Ovary (tissue), 3 donors: ENCODE measurements at regions not wholly inside any gene's neighbourhood (a gene's known extent, or its start where the extent isn't known, plus 50 kb on each side); places are given as distances from the start of the nearest gene placed in this dataset.

Experiments
- CTCF ChIP-seq, 3 donors: fragments of 450-650 bp in 2 of 3; fragments of 200-600 bp in 1 of 3; IDR thresholded peaks; one replicate each; pipeline versions ENCODE4 v1.5.1 to v1.8.0; 2016 to 2022; ENCODE audit warnings: antibody characterized with exemption in 3 of 3, mild to moderate bottlenecking in 1 of 3
- EP300 ChIP-seq: sonication (generic); formaldehyde crosslinking; IDR thresholded peaks from one replicate; pipeline ENCODE4 v1.6.1; 2017; ENCODE audit warnings: antibody characterized with exemption
- POLR2A ChIP-seq: fragments of 450-650 bp; IDR thresholded peaks from one replicate; pipeline ENCODE4 v1.6.1; 2017; ENCODE audit warnings: antibody characterized with exemption, mild to moderate bottlenecking, moderate library complexity
- donor health status: DM: no; HTN: no; CAD: no.

DNA sequence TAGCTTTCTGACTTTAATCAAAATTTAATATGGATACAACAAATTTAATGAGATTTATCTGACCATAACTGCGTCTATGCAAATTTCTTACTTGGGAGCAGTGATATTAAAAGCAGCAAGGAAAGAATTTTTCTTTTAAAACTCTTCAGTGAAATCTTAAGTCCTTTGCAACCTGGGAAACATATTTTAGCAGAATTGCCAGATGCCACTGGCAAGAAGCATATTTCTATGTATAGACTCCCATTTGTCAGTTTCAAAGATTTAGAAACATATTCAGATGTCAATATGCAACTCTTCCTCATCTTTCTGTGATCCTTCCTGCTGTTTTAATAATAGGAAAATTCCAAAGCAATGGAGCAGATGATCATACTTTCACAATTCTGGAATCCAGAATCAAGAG, 911.3 kb downstream of the LUZP2 start:
- no peak for TF ChIP-seq CTCF (IDR thresholded peaks at IDR 0.05)
- no peak for TF ChIP-seq POLR2A
- no peak for TF ChIP-seq EP300
